Cardiac muscle cell (in vitro differentiated cells and primary cell): ENCODE measurements at regions not wholly inside any gene's neighbourhood (a gene's known extent, or its start where the extent isn't known, plus 50 kb on each side); places are given as distances from the start of the nearest gene placed in this dataset.
A peak's percentile ranks its signal among the peaks of the same experiment; 100 is the strongest.

Experiments used
- DNase-seq, 2 donors: peaks; one replicate each; pipeline versions ENCODE4 v3.0.0 to v3.0.0-alpha.2; 2010 to 2017; ENCODE audit warnings: low read depth in 1 of 2, low spot score in 1 of 2
- H3K27ac ChIP-seq: fragments of 200-600 bp; sonication (generic); 2 replicates; pipeline ENCODE4 v1.5.1; 2016
- H3K27me3 ChIP-seq: fragments of 200-600 bp; sonication (generic); 2 replicates; pipeline ENCODE4 v1.6.0; 2016; ENCODE audit warnings: control low read depth
- H3K36me3 ChIP-seq: fragments of 200-600 bp; sonication (generic); 2 replicates; pipeline ENCODE4 v1.5.1; 2016; ENCODE audit warnings: control low read depth
- H3K4me1 ChIP-seq: fragments of 200-600 bp; sonication (generic); 2 replicates; pipeline ENCODE4 v1.8.1; 2017; ENCODE audit warnings: low read depth, mild to moderate bottlenecking, mixed run types
- H3K4me3 ChIP-seq: fragments of 200-600 bp; sonication (generic); 2 replicates; pipeline ENCODE4 v1.5.1; 2016; ENCODE audit warnings: mild to moderate bottlenecking
- H3K9me3 ChIP-seq: fragments of 200-600 bp; sonication (generic); 2 replicates; pipeline ENCODE4 v1.5.1; 2017; ENCODE audit warnings: low read depth, mild to moderate bottlenecking, control low read depth
- CTCF ChIP-seq: IDR thresholded peaks from 2 replicates; pipeline ENCODE4 v1.5.1; 2012; ENCODE audit warnings: low read depth, mild to moderate bottlenecking, low read length

DNA sequence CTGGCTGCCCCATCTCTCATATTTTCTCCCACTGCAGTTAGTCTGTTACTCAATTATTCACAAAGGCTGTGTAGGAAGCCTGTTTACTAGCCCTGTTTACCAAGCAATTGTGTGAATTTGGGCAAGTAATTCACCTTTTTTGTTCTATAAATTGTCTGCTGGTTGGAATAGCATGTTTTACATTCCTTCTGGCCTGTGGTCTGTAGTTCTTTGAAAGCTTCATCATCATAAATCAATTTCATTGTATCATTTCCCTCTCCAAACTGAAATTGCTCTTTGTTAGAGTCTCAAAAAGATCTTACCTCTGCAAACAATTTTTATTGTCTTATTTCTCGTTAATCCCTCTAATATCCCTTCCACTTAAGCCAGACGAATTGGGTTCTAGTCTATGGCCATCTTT lies 1059.5 kb upstream of the ADGRL4 start:
- Histone ChIP-seq H3K27ac (no peak overlapping the region), H3K27me3 (no peaks in the 10 kb centered on the region), H3K9me3 (no peaks in the 10 kb centered on the region), H3K4me1 (no peaks in the 10 kb centered on the region), H3K36me3 (no peaks in the 10 kb centered on the region), H3K4me3 (no peak overlapping the region)
- DNase-seq: no peak
- TF ChIP-seq CTCF: no peak

DNA sequence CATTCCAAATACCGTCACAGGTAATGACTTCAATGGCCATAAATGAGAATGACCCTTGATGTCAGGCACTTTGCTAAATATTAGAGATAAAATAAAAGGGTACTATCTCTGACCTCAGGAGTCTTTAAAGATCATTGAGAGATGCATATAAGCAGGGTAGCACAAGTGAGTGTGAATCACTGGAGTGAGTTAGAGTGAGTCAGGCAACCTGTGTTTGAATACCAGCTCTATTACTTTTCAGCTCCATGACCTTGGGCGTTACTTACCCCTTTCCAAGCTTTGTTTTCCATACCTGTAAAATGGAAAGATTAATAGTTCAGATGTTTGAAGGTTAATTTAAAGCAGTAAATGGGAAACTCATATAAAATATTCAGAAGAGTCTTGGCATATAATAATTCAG lies 1058.0 kb upstream of the ADGRL4 start:
- Histone ChIP-seq H3K9me3 (no peaks in the 10 kb centered on the region), H3K4me1 (no peaks in the 10 kb centered on the region), H3K27ac (no peak overlapping the region), H3K36me3 (no peaks in the 10 kb centered on the region), H3K4me3 (no peak overlapping the region), H3K27me3 (no peaks in the 10 kb centered on the region)
- no peak for DNase-seq
- TF ChIP-seq CTCF: no peak

DNA sequence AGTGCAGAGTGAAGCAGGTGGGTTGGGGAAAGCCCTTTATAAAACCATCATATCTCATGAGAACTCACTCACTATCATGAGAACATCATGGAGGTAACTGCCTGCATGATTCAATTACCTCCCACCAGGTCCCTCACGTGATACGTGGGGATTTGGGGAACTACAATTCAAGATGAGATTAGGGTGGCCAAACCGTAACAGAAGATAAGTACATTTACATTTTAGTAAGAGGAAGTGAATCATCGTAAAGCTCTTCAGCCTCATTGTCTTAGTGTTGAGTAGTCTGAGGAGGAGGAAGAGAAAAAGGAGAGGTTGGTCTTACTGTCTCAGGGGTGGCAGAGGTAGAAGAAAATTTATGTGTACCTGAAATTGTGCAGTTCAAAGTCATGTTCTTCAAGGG lies 1053.4 kb upstream of the ADGRL4 start:
- H3K9me3 ChIP-seq: no peaks in the 10 kb centered on the region
- no peaks in the 10 kb centered on the region for H3K27me3 ChIP-seq
- H3K27ac ChIP-seq: no peak overlapping the region
- DNase-seq: peak in 1 of 2 donors; percentile 6
- H3K36me3 ChIP-seq: no peaks in the 10 kb centered on the region
- H3K4me1 ChIP-seq: no peaks in the 10 kb centered on the region
- no peak for TF ChIP-seq CTCF
- no peak overlapping the region for H3K4me3 ChIP-seq

GRCh38 chr1:80056179-80056578 lies 1049.6 kb upstream of the ADGRL4 start:
- TF ChIP-seq CTCF: no peak
- no peak overlapping the region for H3K4me3 ChIP-seq
- no peak overlapping the region for H3K27ac ChIP-seq
- no peak for DNase-seq
- H3K36me3 ChIP-seq: no peaks in the 10 kb centered on the region
- H3K9me3 ChIP-seq: no peaks in the 10 kb centered on the region
- H3K4me1 ChIP-seq: no peaks in the 10 kb centered on the region
- H3K27me3 ChIP-seq: no peaks in the 10 kb centered on the region

DNA sequence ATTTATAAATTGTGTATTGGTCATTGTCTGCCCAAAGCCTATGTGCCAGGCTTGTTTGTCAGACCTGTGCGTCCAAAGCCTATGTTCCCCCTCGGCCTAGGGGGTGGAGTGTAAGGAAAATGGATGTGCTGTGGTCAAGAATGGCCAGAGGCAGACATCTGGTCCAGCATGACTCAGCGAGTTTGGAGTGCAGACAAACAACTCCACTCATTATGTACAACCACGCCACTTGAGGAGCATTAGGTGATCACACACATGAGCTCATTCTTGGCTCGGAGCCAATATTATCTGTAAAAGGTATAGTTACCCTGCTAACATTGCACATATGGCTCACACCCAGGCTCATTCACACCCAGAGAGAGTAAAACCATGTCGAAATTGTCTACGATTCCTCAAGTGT lies 1047.6 kb upstream of the ADGRL4 start:
- TF ChIP-seq CTCF: no peak
- H3K4me1 ChIP-seq: no peaks in the 10 kb centered on the region
- H3K36me3 ChIP-seq: no peaks in the 10 kb centered on the region
- DNase-seq: peak; percentile 31 to 50
- no peaks in the 10 kb centered on the region for H3K27me3 ChIP-seq
- H3K4me3 ChIP-seq: no peak overlapping the region
- H3K9me3 ChIP-seq: no peaks in the 10 kb centered on the region
- no peak overlapping the region for H3K27ac ChIP-seq

DNA sequence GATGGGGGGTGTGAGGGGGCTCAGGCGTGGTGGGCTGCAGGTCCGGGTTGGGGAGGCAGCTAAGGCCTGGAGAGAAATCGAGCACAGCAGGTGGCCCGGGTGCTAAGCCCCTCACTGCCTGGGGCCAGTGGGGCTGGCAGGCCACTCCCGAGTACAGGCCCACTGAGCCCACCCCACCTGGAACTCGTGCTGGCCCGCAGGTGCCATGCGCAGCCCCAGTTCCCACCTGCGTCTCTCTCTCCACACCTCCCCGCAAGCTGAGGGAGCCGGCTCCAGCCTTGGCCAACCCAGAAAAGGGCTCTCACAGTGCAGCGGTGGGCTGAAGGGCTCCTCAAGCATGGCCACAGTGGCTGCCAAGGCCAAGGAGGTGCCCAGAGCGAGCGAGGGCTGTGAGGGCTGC lies 1047.1 kb upstream of the ADGRL4 start:
- TF ChIP-seq CTCF: no peak

More for the DNA sequence above, 1047.1 kb upstream of the ADGRL4 start:
- Histone ChIP-seq H3K27me3 (no peaks in the 10 kb centered on the region), H3K4me3 (no peak overlapping the region), H3K27ac (no peak overlapping the region), H3K4me1 (no peaks in the 10 kb centered on the region), H3K9me3 (no peaks in the 10 kb centered on the region), H3K36me3 (no peaks in the 10 kb centered on the region)
- no peak for DNase-seq
